Urothelium cell line (cell line): ENCODE measurements at regions not wholly inside any gene's neighbourhood (a gene's known extent, or its start where the extent isn't known, plus 50 kb on each side); places are given as distances from the start of the nearest gene placed in this dataset.

Source experiments
- DNase-seq: peaks from one replicate; pipeline ENCODE4 v3.0.0; 2011; ENCODE audit warnings: low spot score, mixed read lengths
- FAIRE-seq: peaks from 2 replicates; lab custom pipeline; 2011; peaks lifted over from hg19 to GRCh38; lab: Jason Lieb, UNC

- DNase-seq = no peak
- no peak for FAIRE-seq
Measured at GRCh38 chrX:122833230-122833629, 350.8 kb upstream of the GRIA3 start.

GRCh38 chrX:122835886-122836285 is 348.2 kb upstream of the GRIA3 start:
- DNase-seq (no peak), FAIRE-seq (no peak)

DNA sequence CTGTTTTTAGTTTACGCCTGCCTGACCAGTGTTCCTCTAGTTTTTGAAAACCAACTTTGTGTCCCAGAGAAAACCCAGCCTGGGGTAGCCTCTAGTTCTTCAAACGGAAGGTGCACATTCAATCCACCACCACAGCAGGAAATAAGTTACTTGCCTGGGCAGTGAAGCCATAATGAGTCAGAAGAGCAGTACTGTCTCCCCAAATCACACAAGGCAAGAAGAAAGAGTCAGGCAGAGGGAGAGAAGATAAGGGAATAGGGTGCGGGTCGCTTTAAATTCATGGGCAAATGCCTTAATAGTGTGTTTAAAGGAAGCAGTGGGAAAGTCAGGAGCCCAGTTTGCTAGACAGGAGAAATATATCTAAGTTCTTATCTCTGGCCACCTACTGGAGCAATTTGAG is 333.8 kb upstream of the GRIA3 start:
- DNase-seq = no peak
- no peak for FAIRE-seq

- DNase-seq (no peak), FAIRE-seq (no peak)
Measured at GRCh38 chrX:122856205-122856604, 327.9 kb upstream of the GRIA3 start.

- FAIRE-seq (no peak), DNase-seq (no peak)
Measured at GRCh38 chrX:122857734-122858133, 326.3 kb upstream of the GRIA3 start.

DNA sequence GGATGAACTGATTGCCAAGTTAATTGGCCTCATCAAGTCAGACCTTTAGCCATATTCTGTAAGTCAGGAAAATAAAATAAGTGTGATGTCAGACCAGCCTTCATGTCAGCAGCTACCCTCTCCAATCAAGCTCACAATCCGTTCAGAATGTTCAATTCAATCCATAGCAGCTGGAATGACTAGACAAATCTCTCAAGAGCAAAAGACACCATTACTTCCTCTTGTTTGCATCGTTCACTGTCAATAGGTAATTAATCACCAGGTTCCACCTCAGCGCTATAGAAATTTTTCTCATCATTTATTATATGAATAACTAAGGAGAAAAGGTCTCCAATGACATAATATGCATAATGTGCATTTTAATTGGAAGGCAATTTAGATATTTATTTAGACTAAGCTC is 321.0 kb upstream of the GRIA3 start:
- no peak for DNase-seq
- FAIRE-seq = no peak

DNA sequence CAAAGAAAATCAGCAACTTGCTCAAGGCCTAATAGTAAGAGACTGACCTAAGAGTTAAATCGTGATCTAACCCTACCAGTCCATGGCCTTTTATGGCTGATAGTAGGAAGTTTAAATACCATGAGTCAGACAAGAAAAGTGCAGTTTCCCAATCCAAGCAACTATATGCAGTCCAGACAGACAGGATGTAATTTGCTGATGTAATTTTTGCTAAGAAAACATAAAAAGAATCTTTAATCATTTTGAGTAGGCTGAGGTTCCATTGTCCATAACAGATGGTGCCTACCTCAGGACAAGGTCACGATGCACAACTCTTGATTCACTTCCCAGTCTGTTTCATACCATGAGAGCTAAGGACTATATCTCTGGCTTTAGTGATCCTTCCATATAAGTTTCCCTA is 317.5 kb upstream of the GRIA3 start:
- DNase-seq (no peak), FAIRE-seq (no peak)

- no peak for FAIRE-seq
- DNase-seq = no peak
Measured at GRCh38 chrX:122868631-122869030, 315.4 kb upstream of the GRIA3 start.

DNA sequence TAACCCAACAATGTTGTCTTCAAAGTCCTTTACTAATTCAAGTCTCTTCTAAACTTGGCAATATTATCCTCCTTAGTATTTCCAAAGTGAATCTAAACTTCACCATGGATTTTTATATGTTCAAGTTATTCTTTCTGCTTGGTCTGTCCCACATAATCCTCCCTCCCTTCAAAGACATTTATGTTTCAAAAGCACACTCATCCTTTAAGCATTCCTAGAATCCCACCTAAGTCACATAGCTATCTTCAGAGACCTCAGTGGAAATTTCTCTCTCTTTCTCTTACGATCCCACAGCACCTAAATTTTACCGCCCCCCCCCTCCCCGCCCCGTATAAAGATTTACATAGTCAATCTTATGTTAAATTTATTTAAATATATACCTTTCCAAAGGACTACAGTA is 314.9 kb upstream of the GRIA3 start:
- no peak for DNase-seq
- no peak for FAIRE-seq

DNA sequence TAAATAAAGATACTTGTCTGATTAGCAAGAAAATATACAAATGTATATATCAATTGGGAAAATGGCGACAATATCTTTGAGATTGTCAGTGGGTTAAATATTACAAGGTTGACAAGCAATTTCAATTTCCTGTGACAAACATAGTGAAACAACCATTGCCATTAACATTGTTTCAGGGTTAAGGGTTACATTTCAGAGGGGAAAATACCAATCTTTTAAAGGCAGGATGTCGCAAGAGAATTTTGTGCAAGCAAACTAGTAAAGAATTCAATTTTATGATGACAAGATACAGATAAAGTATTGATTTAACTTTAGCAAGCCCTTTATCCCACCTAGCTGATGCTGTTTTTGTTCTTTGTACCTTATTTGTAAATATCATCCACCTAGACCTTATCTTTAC is 305.8 kb upstream of the GRIA3 start:
- DNase-seq = no peak
- no peak for FAIRE-seq

DNA sequence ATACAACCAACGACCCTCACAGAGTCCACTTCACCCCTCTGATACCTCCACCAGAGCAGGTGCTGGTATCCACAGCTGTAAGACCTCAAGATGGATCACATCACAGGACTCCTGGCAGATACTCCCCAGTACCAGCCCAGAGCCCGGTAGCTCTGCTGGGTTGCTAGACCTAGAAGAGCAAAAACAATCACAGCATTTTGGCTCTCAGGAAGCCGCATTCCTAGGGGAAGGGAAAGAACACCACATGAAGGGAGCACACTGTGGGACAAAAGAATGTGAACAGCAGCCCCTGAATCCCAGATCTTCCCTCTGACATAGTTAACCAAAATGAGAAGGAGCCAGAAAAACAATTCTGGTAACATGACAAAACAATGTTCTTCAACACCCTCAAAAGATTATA is 303.1 kb upstream of the GRIA3 start:
- FAIRE-seq (no peak), DNase-seq (no peak)

- FAIRE-seq = no peak
- no peak for DNase-seq
Measured at GRCh38 chrX:122890729-122891128, 293.3 kb upstream of the GRIA3 start.

- FAIRE-seq = no peak
- DNase-seq = no peak
Measured at GRCh38 chrX:122906726-122907125, 277.4 kb upstream of the GRIA3 start.

DNA sequence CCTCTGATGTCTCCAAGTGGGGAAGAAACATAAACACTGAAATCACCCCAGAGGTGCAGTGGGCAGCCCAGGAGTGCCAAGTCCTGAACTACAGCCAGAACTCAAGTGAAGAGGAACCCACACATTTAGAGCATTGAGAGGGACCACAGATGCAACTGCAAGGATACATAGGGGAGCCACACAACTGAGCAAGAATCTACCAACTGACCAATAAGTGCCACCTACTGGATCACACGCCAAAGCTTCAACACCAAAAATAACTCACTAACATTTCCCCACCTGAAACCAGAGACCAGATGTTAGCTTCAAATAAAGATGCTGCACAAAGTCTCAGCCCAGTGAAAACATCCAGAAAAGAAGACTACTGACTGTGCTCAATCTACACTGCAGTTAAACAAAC is 276.7 kb upstream of the GRIA3 start:
- no peak for FAIRE-seq

GRCh38 chrX:122910697-122911096 is 273.4 kb upstream of the GRIA3 start:
- DNase-seq (no peak), FAIRE-seq (no peak)

More for the DNA sequence above, 276.7 kb upstream of the GRIA3 start:
- no peak for DNase-seq

DNA sequence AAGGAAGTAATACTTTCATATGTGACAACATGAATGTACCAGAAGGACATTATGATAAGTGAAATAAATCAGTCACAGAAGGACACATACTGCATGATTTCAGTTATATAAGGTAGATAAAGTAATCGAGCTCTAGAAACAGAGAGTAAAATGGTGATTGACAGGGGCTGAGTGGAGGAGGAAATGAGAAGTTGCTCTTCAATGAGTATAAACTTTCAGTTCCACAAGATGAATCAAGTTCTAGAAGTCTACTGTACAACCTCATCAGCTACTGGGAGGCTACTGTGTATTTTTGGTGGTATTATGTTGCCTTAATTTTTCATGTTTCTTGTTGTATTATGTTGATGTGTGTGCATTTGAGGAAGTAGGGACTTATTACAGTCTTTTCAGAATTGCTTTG is 270.9 kb upstream of the GRIA3 start:
- DNase-seq = no peak
- FAIRE-seq = no peak

DNA sequence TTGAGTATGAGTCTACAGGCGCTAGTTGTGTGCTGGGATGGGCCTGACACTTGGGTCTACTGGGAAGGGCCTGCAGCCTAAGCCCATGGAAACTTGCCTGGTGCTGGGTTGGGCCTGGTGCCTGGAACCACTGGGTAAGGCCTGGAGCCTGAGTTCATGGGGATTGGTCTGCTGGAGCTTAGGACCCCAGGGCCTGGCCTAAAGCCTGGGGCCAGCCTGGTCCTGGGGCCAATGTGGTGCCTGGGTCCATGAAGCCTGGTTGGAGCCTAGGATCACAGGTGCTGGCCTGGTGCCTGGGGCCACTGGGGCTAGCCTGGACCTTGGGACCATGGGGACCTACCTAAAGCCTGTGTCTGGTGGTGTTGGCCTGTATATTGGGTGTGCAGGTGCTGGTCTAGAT is 270.3 kb upstream of the GRIA3 start:
- DNase-seq (no peak), FAIRE-seq (no peak)

DNA sequence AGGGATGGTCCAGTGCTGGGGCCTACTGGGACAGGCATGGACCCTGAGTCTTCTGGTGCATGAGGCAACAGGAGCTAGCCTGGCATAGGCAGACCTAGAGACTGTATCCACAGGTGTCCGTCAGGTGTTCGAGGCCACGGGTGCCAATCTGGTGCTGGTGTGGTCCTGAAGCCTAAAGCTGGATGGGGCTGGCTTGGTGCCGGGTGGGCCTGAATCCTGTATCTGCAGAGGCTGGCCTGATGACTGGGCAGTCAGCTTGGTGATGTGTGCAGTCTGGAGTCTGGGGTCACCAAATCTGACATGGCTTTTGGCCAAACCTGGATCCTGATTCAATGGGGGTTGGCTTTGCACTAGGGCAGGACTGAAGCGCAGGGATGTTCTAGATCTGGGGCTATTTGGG is 269.8 kb upstream of the GRIA3 start:
- DNase-seq (no peak), FAIRE-seq (no peak)

- FAIRE-seq = no peak
- no peak for DNase-seq
Measured at GRCh38 chrX:122934131-122934530, 249.9 kb upstream of the GRIA3 start.

- no peak for FAIRE-seq
- DNase-seq = no peak
Measured at GRCh38 chrX:122940199-122940598, 243.9 kb upstream of the GRIA3 start.

DNA sequence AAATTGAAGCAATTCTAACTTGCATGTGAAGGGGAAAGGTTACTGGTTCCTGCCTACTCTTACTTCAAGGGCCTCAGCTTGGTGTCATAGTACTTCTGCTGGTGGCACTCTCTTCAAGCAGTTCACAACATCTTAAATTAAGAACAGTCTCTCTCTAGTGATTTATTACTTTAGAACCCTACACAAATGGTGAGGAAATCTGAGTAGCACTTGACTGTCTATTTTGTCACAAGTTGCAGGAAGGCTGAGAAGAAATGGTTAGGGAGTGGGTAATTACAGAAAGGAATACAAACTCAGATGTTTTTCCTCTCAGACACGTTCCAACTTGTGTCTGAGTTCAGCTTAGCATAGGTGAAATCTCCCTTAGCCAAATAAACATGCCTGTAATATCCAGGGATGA is 242.3 kb upstream of the GRIA3 start:
- no peak for DNase-seq
- FAIRE-seq = no peak

DNA sequence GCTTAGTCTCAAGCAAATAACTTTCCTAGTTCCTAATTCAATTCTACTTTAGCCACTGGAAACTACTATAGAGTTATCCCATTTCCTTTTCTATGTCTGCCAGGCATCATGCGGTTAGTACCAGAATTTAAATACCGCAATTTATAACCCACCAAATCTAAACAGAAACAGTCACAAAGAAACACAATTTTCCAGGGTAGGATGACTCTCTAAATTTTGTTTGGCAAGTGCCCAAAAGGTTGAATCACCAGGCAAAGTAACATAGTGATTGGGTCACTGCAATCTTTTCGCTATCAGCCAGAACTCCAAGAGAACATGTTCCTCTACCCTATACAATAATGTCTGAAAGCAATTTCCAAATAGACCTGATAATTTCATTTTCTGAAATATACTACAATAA is 240.2 kb upstream of the GRIA3 start:
- no peak for FAIRE-seq
- peak; percentile 6 for DNase-seq

DNA sequence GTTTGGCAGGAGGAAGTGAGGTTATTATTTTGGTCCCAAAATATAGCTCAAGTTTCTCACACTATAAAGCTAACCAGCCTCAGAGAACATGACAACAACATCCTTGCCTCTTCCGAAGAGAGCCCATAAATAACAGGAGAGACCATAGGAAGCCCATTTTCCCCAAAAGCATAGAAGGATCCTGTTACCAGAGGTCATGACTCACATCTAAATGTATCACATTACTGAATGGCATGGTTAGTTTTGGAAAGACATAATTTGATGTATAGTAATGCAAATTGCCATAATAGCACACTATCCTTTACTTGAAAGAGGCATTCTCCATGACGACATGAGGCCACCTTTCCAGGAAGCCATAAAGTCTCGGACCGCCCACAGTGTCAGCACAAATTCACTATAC is 238.8 kb upstream of the GRIA3 start:
- no peak for DNase-seq
- no peak for FAIRE-seq

GRCh38 chrX:122972604-122973003 is 211.5 kb upstream of the GRIA3 start:
- DNase-seq = no peak
- FAIRE-seq = no peak
